VCaP (cell line): ENCODE measurements at regions not wholly inside any gene's neighbourhood (a gene's known extent, or its start where the extent isn't known, plus 50 kb on each side); places are given as distances from the start of the nearest gene placed in this dataset.
"Not testable (repeated sequence)": the region's sequence is repeated elsewhere in the genome, so short reads cannot be mapped to it uniquely, and the experiment has no call there.

Source experiments
- H3K27ac ChIP-seq: fragments of 450-650 bp; 2 replicates; pipeline ENCODE4 v1.5.1; 2017
- CTCF ChIP-seq: fragments of 450-650 bp; conservative IDR thresholded peaks from 2 replicates; pipeline ENCODE4 v1.5.1; 2017; ENCODE audit warnings: mild to moderate bottlenecking, moderate library complexity

- H3K27ac ChIP-seq, result no peak overlapping the region
- no peak for TF ChIP-seq CTCF
These were observed 435.6 kb downstream of the GOLGA6L6 start for GRCh38 chr15:20106026-20106425.

- not testable (repeated sequence) for H3K27ac ChIP-seq
These were observed 436.3 kb downstream of the GOLGA6L6 start for GRCh38 chr15:20105011-20105990.

GRCh38 chr15:20104551-20104950, 437.0 kb downstream of the GOLGA6L6 start:
- H3K27ac ChIP-seq, result not testable (repeated sequence)

GRCh38 chr15:20102862-20103261, 438.7 kb downstream of the GOLGA6L6 start:
- H3K27ac ChIP-seq, result not testable (repeated sequence)

- H3K27ac ChIP-seq, result not testable (repeated sequence)
These were observed 439.4 kb downstream of the GOLGA6L6 start for GRCh38 chr15:20102209-20102608.

- not testable (repeated sequence) for H3K27ac ChIP-seq
These were observed 440.3 kb downstream of the GOLGA6L6 start for GRCh38 chr15:20101281-20101680.

- H3K27ac ChIP-seq, result not testable (repeated sequence)
These were observed 440.9 kb downstream of the GOLGA6L6 start for GRCh38 chr15:20100604-20101270.

- not testable (repeated sequence) for H3K27ac ChIP-seq
These were observed 445.8 kb downstream of the GOLGA6L6 start for GRCh38 chr15:20095699-20096303.

- H3K27ac ChIP-seq, result not testable (repeated sequence)
These were observed 452.1 kb downstream of the GOLGA6L6 start for GRCh38 chr15:20089541-20089940.

GRCh38 chr15:20084026-20084425, 457.6 kb downstream of the GOLGA6L6 start:
- H3K27ac ChIP-seq, result not testable (repeated sequence)

- H3K27ac ChIP-seq, result not testable (repeated sequence)
These were observed 467.5 kb downstream of the GOLGA6L6 start for GRCh38 chr15:20074082-20074481.

GRCh38 chr15:20069043-20069442, 472.6 kb downstream of the GOLGA6L6 start:
- not testable (repeated sequence) for H3K27ac ChIP-seq

- not testable (repeated sequence) for H3K27ac ChIP-seq
These were observed 475.4 kb downstream of the GOLGA6L6 start for GRCh38 chr15:20066173-20066572.

GRCh38 chr15:20065508-20065907, 476.1 kb downstream of the GOLGA6L6 start:
- H3K27ac ChIP-seq, result not testable (repeated sequence)

GRCh38 chr15:20063167-20063566, 478.4 kb downstream of the GOLGA6L6 start:
- not testable (repeated sequence) for H3K27ac ChIP-seq

GRCh38 chr15:20060838-20061237, 480.8 kb downstream of the GOLGA6L6 start:
- not testable (repeated sequence) for H3K27ac ChIP-seq

- not testable (repeated sequence) for H3K27ac ChIP-seq
These were observed 484.7 kb downstream of the GOLGA6L6 start for GRCh38 chr15:20056871-20057270.

- not testable (repeated sequence) for H3K27ac ChIP-seq
These were observed 485.7 kb downstream of the GOLGA6L6 start for GRCh38 chr15:20055921-20056320.

GRCh38 chr15:20048189-20048588, 493.4 kb downstream of the GOLGA6L6 start:
- not testable (repeated sequence) for H3K27ac ChIP-seq

- H3K27ac ChIP-seq, result not testable (repeated sequence)
These were observed 496.4 kb downstream of the GOLGA6L6 start for GRCh38 chr15:20045165-20045564.

GRCh38 chr15:20040691-20041090, 500.9 kb downstream of the GOLGA6L6 start:
- not testable (repeated sequence) for H3K27ac ChIP-seq
